ENCODE measurements at regions not wholly inside any gene's neighbourhood (a gene's known extent, or its start where the extent isn't known, plus 50 kb on each side); places are given as distances from the start of the nearest gene placed in this dataset.

- no peak overlapping the region for H2AFZ ChIP-seq (ENCODE audit: low read depth, low read length)
- H3K79me2 ChIP-seq (ENCODE audit: insufficient read depth, low read length) = no peaks in the 10 kb centered on the region
- no peaks in the 10 kb centered on the region for H3K36me3 ChIP-seq (ENCODE audit: insufficient read depth, low read length)
- no peaks in the 10 kb centered on the region for H4K20me1 ChIP-seq (ENCODE audit: insufficient read depth, low read length)
- H3K27me3 ChIP-seq (ENCODE audit: insufficient read depth, low read length, poor library complexity) = no peaks in the 10 kb centered on the region
- H3K4me1 ChIP-seq (ENCODE audit: insufficient read depth, low read length) = no peaks in the 10 kb centered on the region
- H3K4me3 ChIP-seq (ENCODE audit: low read depth in 1 of 2, low read length in 2 of 2) = no peak overlapping the region
- peak; percentile 12 for DNase-seq
- H3K4me2 ChIP-seq (ENCODE audit: insufficient read depth, low read length) = no peak overlapping the region
- no peak for TF ChIP-seq EZH2 (IDR thresholded peaks at IDR 0.05; ENCODE audit: borderline replicate concordance, low read depth, low read length, severe bottlenecking)
- peak; percentile 53 for TF ChIP-seq CTCF (IDR thresholded peaks at IDR 0.05; ENCODE audit: borderline replicate concordance, extremely low read depth, low read length, poor library complexity, severe bottlenecking)
- no peaks in the 10 kb centered on the region for H3K9me3 ChIP-seq (ENCODE audit: insufficient read depth, low read length, severe bottlenecking)
- no peak overlapping the region for H3K9ac ChIP-seq (ENCODE audit: low read depth, low read length)
- no peak overlapping the region for H3K27ac ChIP-seq (ENCODE audit: low read length)
- no peak for ATAC-seq (ENCODE audit: insufficient read depth, low read depth)
Measured at GRCh38 chr4:178275671-178276360, 833.6 kb upstream of the AGA start.

DNA sequence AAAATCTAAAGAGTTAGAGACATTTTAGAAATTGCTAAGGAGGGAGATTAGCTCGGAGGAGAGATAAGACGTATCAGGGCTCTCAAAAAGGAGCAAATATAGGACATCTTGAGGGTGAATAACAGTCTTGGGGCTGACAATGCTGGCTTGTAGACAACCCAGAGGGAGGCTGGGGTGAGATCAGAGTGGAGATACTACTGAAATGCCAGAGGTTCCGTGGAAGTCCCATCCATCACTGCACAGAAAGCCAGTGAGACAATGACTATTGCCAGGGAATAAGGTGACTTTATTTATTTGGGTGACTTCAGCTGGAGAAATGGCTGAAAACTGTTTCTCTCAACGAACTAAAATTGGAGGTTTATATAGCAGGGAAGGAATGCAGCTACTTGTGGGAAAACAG is 838.1 kb upstream of the AGA start:
- H3K4me1 ChIP-seq (ENCODE audit: insufficient read depth, low read length) = no peaks in the 10 kb centered on the region
- no peaks in the 10 kb centered on the region for H4K20me1 ChIP-seq (ENCODE audit: insufficient read depth, low read length)
- H3K27ac ChIP-seq (ENCODE audit: low read length) = no peak overlapping the region
- no peaks in the 10 kb centered on the region for H3K36me3 ChIP-seq (ENCODE audit: insufficient read depth, low read length)
- H3K27me3 ChIP-seq (ENCODE audit: insufficient read depth, low read length, poor library complexity) = no peaks in the 10 kb centered on the region
- H2AFZ ChIP-seq (ENCODE audit: low read depth, low read length) = no peak overlapping the region
- ATAC-seq (ENCODE audit: insufficient read depth, low read depth) = no peak
- no peak overlapping the region for H3K9ac ChIP-seq (ENCODE audit: low read depth, low read length)
- H3K4me3 ChIP-seq (ENCODE audit: low read depth in 1 of 2, low read length in 2 of 2) = no peak overlapping the region
- H3K4me2 ChIP-seq (ENCODE audit: insufficient read depth, low read length) = no peak overlapping the region
- no peak for DNase-seq
- no peaks in the 10 kb centered on the region for H3K79me2 ChIP-seq (ENCODE audit: insufficient read depth, low read length)
- no peaks in the 10 kb centered on the region for H3K9me3 ChIP-seq (ENCODE audit: insufficient read depth, low read length, severe bottlenecking)
- TF ChIP-seq CTCF (IDR thresholded peaks at IDR 0.05; ENCODE audit: borderline replicate concordance, extremely low read depth, low read length, poor library complexity, severe bottlenecking) = no peak
- no peak for TF ChIP-seq EZH2 (IDR thresholded peaks at IDR 0.05; ENCODE audit: borderline replicate concordance, low read depth, low read length, severe bottlenecking)

GRCh38 chr4:178288462-178288861 is 846.2 kb upstream of the AGA start:
- TF ChIP-seq CTCF (IDR thresholded peaks at IDR 0.05; ENCODE audit: borderline replicate concordance, extremely low read depth, low read length, poor library complexity, severe bottlenecking) (no peak), EZH2 (IDR thresholded peaks at IDR 0.05; ENCODE audit: borderline replicate concordance, low read depth, low read length, severe bottlenecking) (no peak)
- H3K4me3 ChIP-seq (ENCODE audit: low read depth in 1 of 2, low read length in 2 of 2) = no peak overlapping the region
- no peak overlapping the region for H3K27ac ChIP-seq (ENCODE audit: low read length)
- no peak overlapping the region for H2AFZ ChIP-seq (ENCODE audit: low read depth, low read length)
- no peak overlapping the region for H3K9ac ChIP-seq (ENCODE audit: low read depth, low read length)
- no peaks in the 10 kb centered on the region for H3K27me3 ChIP-seq (ENCODE audit: insufficient read depth, low read length, poor library complexity)
- no peak overlapping the region for H3K4me2 ChIP-seq (ENCODE audit: insufficient read depth, low read length)
- H3K36me3 ChIP-seq (ENCODE audit: insufficient read depth, low read length) = no peaks in the 10 kb centered on the region
- no peaks in the 10 kb centered on the region for H3K79me2 ChIP-seq (ENCODE audit: insufficient read depth, low read length)
- ATAC-seq (ENCODE audit: insufficient read depth, low read depth) (no peak), DNase-seq (no peak)
- H4K20me1 ChIP-seq (ENCODE audit: insufficient read depth, low read length) = no peaks in the 10 kb centered on the region
- no peaks in the 10 kb centered on the region for H3K4me1 ChIP-seq (ENCODE audit: insufficient read depth, low read length)
- H3K9me3 ChIP-seq (ENCODE audit: insufficient read depth, low read length, severe bottlenecking) = no peaks in the 10 kb centered on the region
